22Rv1 (cell line): ENCODE measurements at regions not wholly inside any gene's neighbourhood (a gene's known extent, or its start where the extent isn't known, plus 50 kb on each side); places are given as distances from the start of the nearest gene placed in this dataset.

Source experiments
- H3K27ac ChIP-seq: fragments of 450-650 bp; 2 replicates; pipeline ENCODE4 v1.5.1; 2017
- CTCF ChIP-seq: fragments of 450-650 bp; IDR thresholded peaks from 2 replicates; pipeline ENCODE4 v1.5.1; 2017; ENCODE audit warnings: mild to moderate bottlenecking
- ZFX ChIP-seq: fragments of 450-650 bp; IDR thresholded peaks from 2 replicates; pipeline ENCODE4 v1.6.1; 2017; ENCODE audit warnings: antibody characterized with exemption, borderline replicate concordance

GRCh38 chr3:13261104-13261830 is 158.9 kb downstream of the NUP210 start:
- H3K27ac ChIP-seq = no peak overlapping the region
- TF ChIP-seq CTCF (no peak), ZFX (no peak)

GRCh38 chr3:13260259-13261103 is 159.6 kb downstream of the NUP210 start:
- H3K27ac ChIP-seq = no peak overlapping the region
- TF ChIP-seq ZFX (no peak), CTCF (peak; percentile 26; the same call in 1 of the 2 replicates)

- H3K27ac ChIP-seq = no peak overlapping the region
- TF ChIP-seq CTCF (no peak), ZFX (no peak)
These were observed 160.3 kb downstream of the NUP210 start for GRCh38 chr3:13259831-13260230.

GRCh38 chr3:13258986-13259514 is 161.1 kb downstream of the NUP210 start:
- H3K27ac ChIP-seq = no peak overlapping the region
- TF ChIP-seq CTCF (no peak), ZFX (no peak)

- H3K27ac ChIP-seq = no peak overlapping the region
- TF ChIP-seq ZFX (no peak), CTCF (no peak)
These were observed 161.8 kb downstream of the NUP210 start for GRCh38 chr3:13258280-13258679.

GRCh38 chr3:13257666-13258065 is 162.5 kb downstream of the NUP210 start:
- no peak overlapping the region for H3K27ac ChIP-seq
- TF ChIP-seq ZFX (no peak), CTCF (no peak)

GRCh38 chr3:13256845-13257244 is 163.3 kb downstream of the NUP210 start:
- TF ChIP-seq CTCF (no peak), ZFX (no peak)
- no peak overlapping the region for H3K27ac ChIP-seq
